Neural progenitor cell (in vitro differentiated cells): ENCODE measurements at regions not wholly inside any gene's neighbourhood (a gene's known extent, or its start where the extent isn't known, plus 50 kb on each side); places are given as distances from the start of the nearest gene placed in this dataset.

Experiments
- EZH2 ChIP-seq: fragments of 200-600 bp; sonication (generic); IDR thresholded peaks from 2 replicates; pipeline ENCODE4 v1.6.1; 2017; ENCODE audit warnings: antibody characterized with exemption, mild to moderate bottlenecking, moderate library complexity
- TF ChIP-seq, protein P1 (sequence below): fragments of 200-600 bp; sonication (generic); IDR thresholded peaks from 2 replicates; pipeline ENCODE4 v1.5.1; 2017; ENCODE audit warnings: antibody characterized with exemption, mild to moderate bottlenecking

GRCh38 chr11:15913261-15913660 is 443.1 kb downstream of the SOX6 start:
- TF ChIP-seq, protein P1, sequence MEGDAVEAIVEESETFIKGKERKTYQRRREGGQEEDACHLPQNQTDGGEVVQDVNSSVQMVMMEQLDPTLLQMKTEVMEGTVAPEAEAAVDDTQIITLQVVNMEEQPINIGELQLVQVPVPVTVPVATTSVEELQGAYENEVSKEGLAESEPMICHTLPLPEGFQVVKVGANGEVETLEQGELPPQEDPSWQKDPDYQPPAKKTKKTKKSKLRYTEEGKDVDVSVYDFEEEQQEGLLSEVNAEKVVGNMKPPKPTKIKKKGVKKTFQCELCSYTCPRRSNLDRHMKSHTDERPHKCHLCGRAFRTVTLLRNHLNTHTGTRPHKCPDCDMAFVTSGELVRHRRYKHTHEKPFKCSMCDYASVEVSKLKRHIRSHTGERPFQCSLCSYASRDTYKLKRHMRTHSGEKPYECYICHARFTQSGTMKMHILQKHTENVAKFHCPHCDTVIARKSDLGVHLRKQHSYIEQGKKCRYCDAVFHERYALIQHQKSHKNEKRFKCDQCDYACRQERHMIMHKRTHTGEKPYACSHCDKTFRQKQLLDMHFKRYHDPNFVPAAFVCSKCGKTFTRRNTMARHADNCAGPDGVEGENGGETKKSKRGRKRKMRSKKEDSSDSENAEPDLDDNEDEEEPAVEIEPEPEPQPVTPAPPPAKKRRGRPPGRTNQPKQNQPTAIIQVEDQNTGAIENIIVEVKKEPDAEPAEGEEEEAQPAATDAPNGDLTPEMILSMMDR, result peak; percentile 11
- TF ChIP-seq EZH2, result no peak
